ENCODE measurements at regions not wholly inside any gene's neighbourhood (a gene's known extent, or its start where the extent isn't known, plus 50 kb on each side); places are given as distances from the start of the nearest gene placed in this dataset.

- TF ChIP-seq CTCF (IDR thresholded peaks at IDR 0.05; ENCODE audit: borderline replicate concordance, extremely low read depth, low read length, poor library complexity, severe bottlenecking) (no peak), EZH2 (IDR thresholded peaks at IDR 0.05; ENCODE audit: borderline replicate concordance, low read depth, low read length, severe bottlenecking) (no peak)
- Histone ChIP-seq H2AFZ (ENCODE audit: low read depth, low read length) (no peak overlapping the region), H3K9me3 (ENCODE audit: insufficient read depth, low read length, severe bottlenecking) (no peaks in the 10 kb centered on the region), H3K9ac (ENCODE audit: low read depth, low read length) (no peak overlapping the region), H3K4me2 (ENCODE audit: insufficient read depth, low read length) (no peak overlapping the region), H3K4me3 (ENCODE audit: low read depth in 1 of 2, low read length in 2 of 2) (no peak overlapping the region), H3K27ac (ENCODE audit: low read length) (no peak overlapping the region), H3K79me2 (ENCODE audit: insufficient read depth, low read length) (no peaks in the 10 kb centered on the region), H3K36me3 (ENCODE audit: insufficient read depth, low read length) (no peaks in the 10 kb centered on the region), H3K27me3 (ENCODE audit: insufficient read depth, low read length, poor library complexity) (peaks cover 22% of the 10 kb centered on the region), H4K20me1 (ENCODE audit: insufficient read depth, low read length) (no peaks in the 10 kb centered on the region), H3K4me1 (ENCODE audit: insufficient read depth, low read length) (no peaks in the 10 kb centered on the region)
- no peak for DNase-seq
- ATAC-seq (ENCODE audit: insufficient read depth, low read depth) = no peak
These were observed 121.7 kb upstream of the EXOC2 start for GRCh38 chr6:814378-815347.

GRCh38 chr6:811831-812230, 118.9 kb upstream of the EXOC2 start:
- Histone ChIP-seq H3K4me3 (ENCODE audit: low read depth in 1 of 2, low read length in 2 of 2) (no peak overlapping the region), H3K27me3 (ENCODE audit: insufficient read depth, low read length, poor library complexity) (peaks cover 19% of the 10 kb centered on the region)
- TF ChIP-seq CTCF (IDR thresholded peaks at IDR 0.05; ENCODE audit: borderline replicate concordance, extremely low read depth, low read length, poor library complexity, severe bottlenecking) = no peak

GRCh38 chr6:811191-811590, 118.3 kb upstream of the EXOC2 start:
- Histone ChIP-seq H3K4me2 (ENCODE audit: insufficient read depth, low read length) (no peak overlapping the region), H3K79me2 (ENCODE audit: insufficient read depth, low read length) (no peaks in the 10 kb centered on the region), H3K9me3 (ENCODE audit: insufficient read depth, low read length, severe bottlenecking) (no peaks in the 10 kb centered on the region), H3K9ac (ENCODE audit: low read depth, low read length) (no peak overlapping the region), H3K4me3 (ENCODE audit: low read depth in 1 of 2, low read length in 2 of 2) (no peak overlapping the region), H3K4me1 (ENCODE audit: insufficient read depth, low read length) (no peaks in the 10 kb centered on the region), H3K36me3 (ENCODE audit: insufficient read depth, low read length) (no peaks in the 10 kb centered on the region), H3K27ac (ENCODE audit: low read length) (no peak overlapping the region), H2AFZ (ENCODE audit: low read depth, low read length) (no peak overlapping the region), H4K20me1 (ENCODE audit: insufficient read depth, low read length) (no peaks in the 10 kb centered on the region), H3K27me3 (ENCODE audit: insufficient read depth, low read length, poor library complexity) (peaks cover 19% of the 10 kb centered on the region)
- TF ChIP-seq EZH2 (IDR thresholded peaks at IDR 0.05; ENCODE audit: borderline replicate concordance, low read depth, low read length, severe bottlenecking) (no peak), CTCF (IDR thresholded peaks at IDR 0.05; ENCODE audit: borderline replicate concordance, extremely low read depth, low read length, poor library complexity, severe bottlenecking) (no peak)
- DNase-seq (no peak), ATAC-seq (ENCODE audit: insufficient read depth, low read depth) (no peak)

More at GRCh38 chr6:811831-812230, 118.9 kb upstream of the EXOC2 start:
- Histone ChIP-seq H3K4me1 (ENCODE audit: insufficient read depth, low read length) (no peaks in the 10 kb centered on the region), H3K4me2 (ENCODE audit: insufficient read depth, low read length) (no peak overlapping the region), H3K9me3 (ENCODE audit: insufficient read depth, low read length, severe bottlenecking) (no peaks in the 10 kb centered on the region), H4K20me1 (ENCODE audit: insufficient read depth, low read length) (no peaks in the 10 kb centered on the region), H3K27ac (ENCODE audit: low read length) (no peak overlapping the region), H3K9ac (ENCODE audit: low read depth, low read length) (no peak overlapping the region), H3K79me2 (ENCODE audit: insufficient read depth, low read length) (no peaks in the 10 kb centered on the region), H2AFZ (ENCODE audit: low read depth, low read length) (no peak overlapping the region), H3K36me3 (ENCODE audit: insufficient read depth, low read length) (no peaks in the 10 kb centered on the region)
- ATAC-seq (ENCODE audit: insufficient read depth, low read depth) (no peak), DNase-seq (no peak)

Data from DND-41 (cell line).